Glutamatergic neuron (in vitro differentiated cells): ENCODE measurements at regions not wholly inside any gene's neighbourhood (a gene's known extent, or its start where the extent isn't known, plus 50 kb on each side); places are given as distances from the start of the nearest gene placed in this dataset.

Experiments used
- DNase-seq: peaks from one replicate; pipeline ENCODE4 v3.0.0; 2022
- H3K27ac Mint-ChIP-seq: one replicate; pipeline ENCODE4 v1.8.0; 2020; ENCODE audit warnings: mild to moderate bottlenecking, mixed read lengths, inconsistent platforms; ENCODE audit not compliant: unreplicated experiment
- H3K27me3 Mint-ChIP-seq: one replicate; pipeline ENCODE4 v1.8.0; 2020; ENCODE audit warnings: mild to moderate bottlenecking, moderate library complexity, mixed read lengths, inconsistent platforms; ENCODE audit not compliant: unreplicated experiment
- H3K36me3 Mint-ChIP-seq: one replicate; pipeline ENCODE4 v1.8.0; 2020; ENCODE audit warnings: mild to moderate bottlenecking, mixed read lengths, inconsistent platforms; ENCODE audit not compliant: unreplicated experiment
- H3K4me1 Mint-ChIP-seq: one replicate; pipeline ENCODE4 v1.8.0; 2020; ENCODE audit warnings: mild to moderate bottlenecking, low read depth, mixed read lengths, inconsistent platforms; ENCODE audit not compliant: unreplicated experiment
- H3K4me3 Mint-ChIP-seq: one replicate; pipeline ENCODE4 v1.8.0; 2020; ENCODE audit warnings: mild to moderate bottlenecking, mixed read lengths, inconsistent platforms; ENCODE audit not compliant: unreplicated experiment
- H3K9me3 Mint-ChIP-seq: one replicate; pipeline ENCODE4 v1.8.0; 2020; ENCODE audit warnings: mild to moderate bottlenecking, moderate library complexity, mixed read lengths, inconsistent platforms; ENCODE audit not compliant: unreplicated experiment
- CTCF ChIP-seq: fragments of 200-600 bp; sonication (generic); IDR thresholded peaks from one replicate; pipeline ENCODE4 v1.5.0; 2021; ENCODE audit not compliant: partially characterized antibody, unreplicated experiment

DNA sequence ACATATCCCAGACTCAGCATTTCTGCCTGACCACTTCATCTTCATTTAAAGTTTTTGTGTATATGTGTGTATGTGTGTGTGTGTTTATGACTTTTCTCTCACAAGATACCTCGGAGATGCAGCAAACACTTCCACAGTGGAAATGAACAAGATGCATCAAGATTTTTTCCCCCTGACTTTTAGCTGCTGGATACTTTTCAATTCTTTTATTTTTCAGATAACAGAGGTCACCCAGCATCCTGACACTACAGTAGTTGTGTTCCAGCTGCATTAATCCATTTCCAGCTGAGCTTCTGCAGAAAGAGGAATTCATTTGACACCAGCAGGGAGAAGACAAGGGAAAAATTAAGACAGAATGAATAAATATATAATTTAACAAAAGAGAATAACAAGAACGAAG lies 130.2 kb upstream of the PSMD7 start:
- no peak overlapping the region for H3K27ac Mint-ChIP-seq
- no peak overlapping the region for H3K4me3 Mint-ChIP-seq
- H3K27me3 Mint-ChIP-seq = no peaks in the 10 kb centered on the region
- TF ChIP-seq CTCF = no peak
- H3K9me3 Mint-ChIP-seq = no peaks in the 10 kb centered on the region
- H3K36me3 Mint-ChIP-seq = no peaks in the 10 kb centered on the region
- DNase-seq = no peak
- no peaks in the 10 kb centered on the region for H3K4me1 Mint-ChIP-seq

- no peak overlapping the region for H3K4me3 Mint-ChIP-seq
- no peaks in the 10 kb centered on the region for H3K27me3 Mint-ChIP-seq
- no peak for DNase-seq
- H3K36me3 Mint-ChIP-seq = no peaks in the 10 kb centered on the region
- H3K27ac Mint-ChIP-seq = no peak overlapping the region
- H3K4me1 Mint-ChIP-seq = no peaks in the 10 kb centered on the region
- no peaks in the 10 kb centered on the region for H3K9me3 Mint-ChIP-seq
- no peak for TF ChIP-seq CTCF
These were observed 131.0 kb upstream of the PSMD7 start for GRCh38 chr16:74165566-74166080.

- H3K4me3 Mint-ChIP-seq = no peak overlapping the region
- no peak for DNase-seq
- H3K9me3 Mint-ChIP-seq = no peaks in the 10 kb centered on the region
- H3K36me3 Mint-ChIP-seq = no peaks in the 10 kb centered on the region
- H3K4me1 Mint-ChIP-seq = no peaks in the 10 kb centered on the region
- no peaks in the 10 kb centered on the region for H3K27me3 Mint-ChIP-seq
- no peak for TF ChIP-seq CTCF
- H3K27ac Mint-ChIP-seq = no peak overlapping the region
These were observed 135.9 kb upstream of the PSMD7 start for GRCh38 chr16:74160759-74161158.

GRCh38 chr16:74153773-74154172 lies 142.8 kb upstream of the PSMD7 start:
- Mint-ChIP-seq H3K27me3 (no peaks in the 10 kb centered on the region), H3K4me3 (no peak overlapping the region), H3K4me1 (no peaks in the 10 kb centered on the region), H3K36me3 (no peaks in the 10 kb centered on the region), H3K27ac (no peak overlapping the region), H3K9me3 (no peaks in the 10 kb centered on the region)
- DNase-seq = no peak
- TF ChIP-seq CTCF = no peak

GRCh38 chr16:74146643-74147042 lies 150.0 kb upstream of the PSMD7 start:
- no peak for TF ChIP-seq CTCF
- DNase-seq = no peak
- H3K27me3 Mint-ChIP-seq = no peaks in the 10 kb centered on the region
- H3K4me1 Mint-ChIP-seq = no peaks in the 10 kb centered on the region
- no peaks in the 10 kb centered on the region for H3K36me3 Mint-ChIP-seq
- no peak overlapping the region for H3K27ac Mint-ChIP-seq
- no peaks in the 10 kb centered on the region for H3K9me3 Mint-ChIP-seq
- no peak overlapping the region for H3K4me3 Mint-ChIP-seq
